ENCODE measurements at regions not wholly inside any gene's neighbourhood (a gene's known extent, or its start where the extent isn't known, plus 50 kb on each side); places are given as distances from the start of the nearest gene placed in this dataset.

DNA sequence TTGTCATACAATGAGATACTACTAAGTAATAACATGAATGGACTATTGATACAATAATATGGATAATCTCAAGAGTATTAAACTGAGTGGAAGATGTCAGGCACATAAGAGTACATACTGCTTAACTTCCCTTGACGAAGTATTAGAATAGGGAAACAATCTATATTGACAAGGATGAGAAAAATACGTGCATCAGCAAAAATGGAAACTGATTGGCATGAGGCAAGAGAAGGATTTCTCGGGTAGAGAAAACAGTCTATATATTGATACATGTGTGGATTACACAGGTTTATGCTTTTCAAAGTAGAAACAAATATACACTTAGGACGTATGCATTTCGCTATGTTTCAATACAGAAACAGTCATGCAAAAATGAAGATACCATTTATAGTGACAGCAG, 57.4 kb downstream of the PRR20E start:
- Mint-ChIP-seq H3K4me3 (no peak overlapping the region), H3K4me1 (ENCODE audit: low read depth) (no peaks in the 10 kb centered on the region), H3K27ac (no peak overlapping the region), H3K27me3 (no peaks in the 10 kb centered on the region), H3K36me3 (ENCODE audit: low read depth) (no peaks in the 10 kb centered on the region), H3K9me3 (peaks cover 8% of the 10 kb centered on the region)
- ATAC-seq (no peak), DNase-seq (no peak)
- TF ChIP-seq, protein P1, sequence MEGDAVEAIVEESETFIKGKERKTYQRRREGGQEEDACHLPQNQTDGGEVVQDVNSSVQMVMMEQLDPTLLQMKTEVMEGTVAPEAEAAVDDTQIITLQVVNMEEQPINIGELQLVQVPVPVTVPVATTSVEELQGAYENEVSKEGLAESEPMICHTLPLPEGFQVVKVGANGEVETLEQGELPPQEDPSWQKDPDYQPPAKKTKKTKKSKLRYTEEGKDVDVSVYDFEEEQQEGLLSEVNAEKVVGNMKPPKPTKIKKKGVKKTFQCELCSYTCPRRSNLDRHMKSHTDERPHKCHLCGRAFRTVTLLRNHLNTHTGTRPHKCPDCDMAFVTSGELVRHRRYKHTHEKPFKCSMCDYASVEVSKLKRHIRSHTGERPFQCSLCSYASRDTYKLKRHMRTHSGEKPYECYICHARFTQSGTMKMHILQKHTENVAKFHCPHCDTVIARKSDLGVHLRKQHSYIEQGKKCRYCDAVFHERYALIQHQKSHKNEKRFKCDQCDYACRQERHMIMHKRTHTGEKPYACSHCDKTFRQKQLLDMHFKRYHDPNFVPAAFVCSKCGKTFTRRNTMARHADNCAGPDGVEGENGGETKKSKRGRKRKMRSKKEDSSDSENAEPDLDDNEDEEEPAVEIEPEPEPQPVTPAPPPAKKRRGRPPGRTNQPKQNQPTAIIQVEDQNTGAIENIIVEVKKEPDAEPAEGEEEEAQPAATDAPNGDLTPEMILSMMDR (IDR thresholded peaks at IDR 0.05) = no peak
- ChIA-PET POLR2A (no interaction called here), CTCF (no interaction called here)
- intact Hi-C loops (cut with micrococcal nuclease) = no loop called here

DNA sequence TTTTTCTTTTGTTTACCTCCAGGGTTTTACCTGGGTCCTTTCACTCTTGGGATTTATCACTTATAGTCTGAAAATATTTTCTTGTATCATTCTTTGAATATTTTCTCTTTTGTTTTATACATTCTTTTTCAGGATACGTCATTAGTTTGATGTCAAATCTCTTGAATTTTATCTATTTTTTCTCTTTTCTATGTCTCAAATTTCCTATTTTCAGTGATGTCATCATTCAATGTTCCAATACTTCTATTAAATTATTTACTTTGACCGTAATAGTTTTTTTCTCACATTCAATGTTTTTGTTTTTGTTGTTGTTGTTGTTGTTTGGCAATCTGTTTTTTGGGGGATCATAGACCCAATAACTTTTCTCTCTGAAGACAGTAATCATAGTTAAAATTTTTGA, 83.5 kb downstream of the PRR20E start:
- H3K27ac Mint-ChIP-seq = no peak overlapping the region
- TF ChIP-seq, protein P1 (IDR thresholded peaks at IDR 0.05) = no peak
- H3K27me3 Mint-ChIP-seq = no peaks in the 10 kb centered on the region
- DNase-seq (no peak), ATAC-seq (no peak)
- H3K9me3 Mint-ChIP-seq = peaks cover 9% of the 10 kb centered on the region
- no peaks in the 10 kb centered on the region for H3K36me3 Mint-ChIP-seq (ENCODE audit: low read depth)
- no peaks in the 10 kb centered on the region for H3K4me1 Mint-ChIP-seq (ENCODE audit: low read depth)
- intact Hi-C loops (cut with micrococcal nuclease) = no loop called here
- ChIA-PET CTCF (no interaction called here), POLR2A (no interaction called here)
- H3K4me3 Mint-ChIP-seq = no peak overlapping the region

DNA sequence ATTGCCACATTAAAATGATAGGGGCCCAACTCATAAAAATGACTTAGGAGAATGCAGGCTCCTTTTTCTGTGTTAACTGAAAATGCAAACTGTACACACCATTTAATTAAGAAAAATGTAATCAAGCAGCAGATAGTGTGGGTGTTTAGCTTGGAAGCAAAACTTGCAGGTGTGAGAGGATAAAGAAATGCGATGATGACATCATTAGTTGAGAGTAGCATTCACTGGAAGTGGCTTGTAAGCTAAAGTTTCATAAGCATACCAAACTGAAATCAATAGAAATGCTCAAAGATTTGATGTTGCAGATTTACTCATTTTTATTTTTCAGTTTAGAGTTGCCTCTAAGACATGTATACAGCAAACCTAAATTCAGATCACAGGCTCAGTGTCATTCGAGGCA, 86.6 kb downstream of the PRR20E start:
- H3K36me3 Mint-ChIP-seq (ENCODE audit: low read depth) = no peaks in the 10 kb centered on the region
- DNase-seq (no peak), ATAC-seq (no peak)
- ChIA-PET POLR2A (no interaction called here), CTCF (no interaction called here)
- no peak overlapping the region for H3K4me3 Mint-ChIP-seq
- no peaks in the 10 kb centered on the region for H3K27me3 Mint-ChIP-seq
- H3K4me1 Mint-ChIP-seq (ENCODE audit: low read depth) = no peaks in the 10 kb centered on the region
- TF ChIP-seq, protein P1 (IDR thresholded peaks at IDR 0.05) = no peak
- peaks cover 16% of the 10 kb centered on the region for H3K9me3 Mint-ChIP-seq
- no peak overlapping the region for H3K27ac Mint-ChIP-seq
- intact Hi-C loops (cut with micrococcal nuclease) = no loop called here

DNA sequence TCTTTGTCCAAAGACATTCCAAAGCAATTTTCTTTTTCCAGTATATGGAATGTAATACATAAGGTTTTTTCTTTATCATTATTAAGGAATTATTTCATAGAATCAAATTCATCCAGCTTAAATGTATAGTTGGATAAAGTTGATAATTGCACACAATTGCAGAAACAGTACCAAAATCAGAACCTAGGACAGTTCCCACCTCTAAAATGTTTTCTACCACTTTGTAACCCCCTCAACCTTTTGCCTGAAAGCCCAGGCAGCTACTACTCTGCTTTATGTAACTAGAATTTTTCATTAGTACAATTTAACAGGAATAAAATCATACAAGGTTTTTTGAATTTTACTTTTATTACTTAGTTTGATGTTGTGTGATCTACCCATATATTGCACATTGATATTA, 98.0 kb downstream of the PRR20E start:
- Mint-ChIP-seq H3K36me3 (ENCODE audit: low read depth) (no peaks in the 10 kb centered on the region), H3K9me3 (peaks cover 18% of the 10 kb centered on the region)
- intact Hi-C loops (cut with micrococcal nuclease) = no loop called here

DNA sequence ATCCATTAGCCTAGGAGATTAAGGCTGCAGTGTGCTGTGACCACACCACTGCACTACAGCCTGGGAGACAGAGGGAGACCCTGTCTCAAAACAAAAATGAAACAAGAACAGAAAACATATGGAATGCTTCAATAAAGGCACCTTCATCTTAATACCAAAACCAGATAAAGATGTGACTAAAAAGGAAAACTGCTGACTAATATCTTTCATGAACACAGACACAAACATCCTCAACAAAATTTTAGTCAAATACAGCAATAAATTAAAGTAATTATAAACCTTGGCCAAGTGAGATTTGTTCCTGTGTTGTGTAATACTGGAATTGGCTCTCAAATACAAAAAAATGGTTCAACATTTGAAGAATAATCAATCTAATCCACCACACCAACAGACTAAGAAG, 103.5 kb downstream of the PRR20E start:
- ChIA-PET CTCF (no interaction called here), POLR2A (no interaction called here)
- ATAC-seq (no peak), DNase-seq (no peak)
- no peaks in the 10 kb centered on the region for H3K36me3 Mint-ChIP-seq (ENCODE audit: low read depth)
- no peaks in the 10 kb centered on the region for H3K27me3 Mint-ChIP-seq
- intact Hi-C loops (cut with micrococcal nuclease) = no loop called here
- TF ChIP-seq, protein P1 (IDR thresholded peaks at IDR 0.05) = no peak
- no peaks in the 10 kb centered on the region for H3K4me1 Mint-ChIP-seq (ENCODE audit: low read depth)
- peaks cover 22% of the 10 kb centered on the region for H3K9me3 Mint-ChIP-seq
- H3K27ac Mint-ChIP-seq = no peak overlapping the region
- H3K4me3 Mint-ChIP-seq = no peak overlapping the region

More for the DNA sequence above, 98.0 kb downstream of the PRR20E start:
- ATAC-seq = no peak
- H3K4me1 Mint-ChIP-seq (ENCODE audit: low read depth) = no peaks in the 10 kb centered on the region
- TF ChIP-seq, protein P1 (IDR thresholded peaks at IDR 0.05) = no peak
- DNase-seq = no peak
- CTCF ChIA-PET = no interaction called here
- no peaks in the 10 kb centered on the region for H3K27me3 Mint-ChIP-seq
- POLR2A ChIA-PET = no interaction called here
- no peak overlapping the region for H3K27ac Mint-ChIP-seq
- H3K4me3 Mint-ChIP-seq = no peak overlapping the region
